Nephron progenitor cell (in vitro differentiated cells): ENCODE measurements at regions not wholly inside any gene's neighbourhood (a gene's known extent, or its start where the extent isn't known, plus 50 kb on each side); places are given as distances from the start of the nearest gene placed in this dataset.

Experiments used
- DNase-seq: peaks from one replicate; pipeline ENCODE4 v3.0.0; 2021
- H3K27ac Mint-ChIP-seq: 2 replicates; pipeline ENCODE4 v1.8.0; 2021; ENCODE audit warnings: mild to moderate bottlenecking, moderate library complexity, mixed read lengths
- H3K27me3 Mint-ChIP-seq: 2 replicates; pipeline ENCODE4 v1.8.0; 2021; ENCODE audit warnings: mild to moderate bottlenecking, low read depth, mixed read lengths; ENCODE audit not compliant: poor library complexity
- H3K36me3 Mint-ChIP-seq: 2 replicates; pipeline ENCODE4 v1.8.0; 2021; ENCODE audit warnings: low read depth, mixed read lengths
- H3K4me1 Mint-ChIP-seq: 2 replicates; pipeline ENCODE4 v1.8.0; 2021; ENCODE audit warnings: mixed read lengths
- H3K4me3 Mint-ChIP-seq: 2 replicates; pipeline ENCODE4 v1.8.0; 2021; ENCODE audit warnings: mild to moderate bottlenecking, moderate library complexity, mixed read lengths
- H3K9me3 Mint-ChIP-seq: 2 replicates; pipeline ENCODE4 v1.8.0; 2021; ENCODE audit warnings: mild to moderate bottlenecking, moderate library complexity, mixed read lengths
- TF ChIP-seq, protein P1 (sequence below): fragments of 200-600 bp; sonication (generic); IDR thresholded peaks from 2 replicates; pipeline ENCODE4 v1.5.0; 2021; ENCODE audit warnings: antibody characterized with exemption

DNA sequence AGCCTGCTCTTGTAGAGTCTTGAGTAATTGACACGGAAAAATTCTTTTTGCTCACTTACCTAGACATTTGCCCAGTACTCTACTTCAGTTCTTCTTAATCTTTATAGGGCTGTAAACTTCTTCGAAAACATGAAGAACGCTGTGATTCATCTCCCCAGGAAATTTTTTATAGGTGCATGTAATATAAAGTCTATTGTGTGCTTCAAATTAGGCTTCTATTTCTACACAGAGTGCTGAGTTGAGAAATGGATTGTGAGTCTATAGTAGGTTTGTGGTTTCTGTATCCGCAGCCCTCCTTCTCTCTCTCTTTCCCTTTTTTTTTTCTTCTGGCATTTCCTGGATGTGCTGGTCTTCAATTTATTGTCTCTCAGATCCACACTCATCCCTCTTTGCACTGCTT, 183.3 kb upstream of the DCBLD2 start:
- Mint-ChIP-seq H3K27me3 (peaks cover 6% of the 10 kb centered on the region), H3K36me3 (no peaks in the 10 kb centered on the region), H3K27ac (no peak overlapping the region), H3K4me1 (no peaks in the 10 kb centered on the region), H3K9me3 (no peaks in the 10 kb centered on the region), H3K4me3 (no peak overlapping the region)
- no peak for DNase-seq
- TF ChIP-seq, protein P1, sequence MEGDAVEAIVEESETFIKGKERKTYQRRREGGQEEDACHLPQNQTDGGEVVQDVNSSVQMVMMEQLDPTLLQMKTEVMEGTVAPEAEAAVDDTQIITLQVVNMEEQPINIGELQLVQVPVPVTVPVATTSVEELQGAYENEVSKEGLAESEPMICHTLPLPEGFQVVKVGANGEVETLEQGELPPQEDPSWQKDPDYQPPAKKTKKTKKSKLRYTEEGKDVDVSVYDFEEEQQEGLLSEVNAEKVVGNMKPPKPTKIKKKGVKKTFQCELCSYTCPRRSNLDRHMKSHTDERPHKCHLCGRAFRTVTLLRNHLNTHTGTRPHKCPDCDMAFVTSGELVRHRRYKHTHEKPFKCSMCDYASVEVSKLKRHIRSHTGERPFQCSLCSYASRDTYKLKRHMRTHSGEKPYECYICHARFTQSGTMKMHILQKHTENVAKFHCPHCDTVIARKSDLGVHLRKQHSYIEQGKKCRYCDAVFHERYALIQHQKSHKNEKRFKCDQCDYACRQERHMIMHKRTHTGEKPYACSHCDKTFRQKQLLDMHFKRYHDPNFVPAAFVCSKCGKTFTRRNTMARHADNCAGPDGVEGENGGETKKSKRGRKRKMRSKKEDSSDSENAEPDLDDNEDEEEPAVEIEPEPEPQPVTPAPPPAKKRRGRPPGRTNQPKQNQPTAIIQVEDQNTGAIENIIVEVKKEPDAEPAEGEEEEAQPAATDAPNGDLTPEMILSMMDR: no peak

DNA sequence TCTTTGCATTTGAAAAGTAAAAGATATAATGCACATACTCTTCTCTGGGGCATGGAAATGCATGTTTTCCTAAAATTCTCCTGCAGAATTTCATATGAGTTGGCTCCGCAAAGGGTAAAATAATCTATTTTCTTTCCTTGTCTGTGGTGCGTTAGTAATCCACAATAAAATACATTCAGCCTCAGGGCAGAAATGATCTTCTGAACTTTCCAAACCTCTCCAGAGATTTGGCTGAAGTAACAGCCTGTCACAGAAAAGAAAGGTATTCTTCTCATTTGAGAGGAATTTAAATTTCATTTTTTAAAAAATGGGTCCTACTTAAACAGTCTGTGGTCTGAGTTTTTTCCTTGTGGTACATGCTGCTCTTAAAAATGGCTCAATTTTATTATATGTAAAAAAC, 182.7 kb upstream of the DCBLD2 start:
- Mint-ChIP-seq H3K27me3 (peaks cover 5% of the 10 kb centered on the region), H3K36me3 (no peaks in the 10 kb centered on the region), H3K27ac (no peak overlapping the region), H3K4me1 (no peaks in the 10 kb centered on the region), H3K9me3 (no peaks in the 10 kb centered on the region), H3K4me3 (no peak overlapping the region)
- TF ChIP-seq, protein P1: no peak
- DNase-seq: no peak

DNA sequence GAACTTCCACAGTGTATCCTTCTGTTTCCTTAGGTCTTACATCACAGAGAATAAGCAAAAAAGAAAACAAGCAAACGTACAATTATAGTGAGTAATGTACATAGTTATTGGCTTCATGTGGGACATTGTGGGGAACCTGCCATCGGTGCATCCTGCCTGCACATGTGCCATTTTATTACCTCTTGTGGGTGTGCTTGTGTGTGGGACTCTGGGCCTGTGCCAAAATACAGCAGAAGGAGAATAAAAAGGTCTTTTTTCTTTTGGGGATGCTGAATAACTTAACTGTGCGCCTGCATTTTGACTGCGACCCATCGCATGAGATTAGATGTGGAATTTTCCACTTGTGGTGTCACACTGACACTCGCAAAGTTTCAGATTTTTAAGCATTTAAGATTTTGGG, 169.6 kb upstream of the DCBLD2 start:
- peaks cover 13% of the 10 kb centered on the region for H3K27me3 Mint-ChIP-seq
- no peak overlapping the region for H3K4me3 Mint-ChIP-seq
- no peak overlapping the region for H3K27ac Mint-ChIP-seq
- TF ChIP-seq, protein P1: no peak
- no peak for DNase-seq
- H3K4me1 Mint-ChIP-seq: no peaks in the 10 kb centered on the region
- peaks cover 10% of the 10 kb centered on the region for H3K9me3 Mint-ChIP-seq
- H3K36me3 Mint-ChIP-seq: no peaks in the 10 kb centered on the region

DNA sequence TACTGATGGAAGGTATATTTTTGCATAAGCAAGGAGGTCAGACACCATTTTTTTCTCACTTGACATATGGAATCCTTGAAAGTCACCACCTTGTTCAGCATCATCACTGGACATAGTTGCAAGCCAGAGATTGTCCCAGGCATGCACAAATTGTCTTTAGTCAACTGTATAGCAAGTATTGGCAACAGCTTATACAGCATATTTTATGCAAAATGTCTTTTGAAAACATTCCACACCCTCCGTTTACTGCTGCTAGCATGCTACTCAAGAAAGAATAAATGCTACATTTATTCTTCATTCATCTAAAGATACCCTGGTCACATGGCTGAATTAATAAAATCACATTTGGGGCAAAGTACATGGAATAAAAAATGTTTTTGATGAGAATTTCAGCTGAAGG, 168.5 kb upstream of the DCBLD2 start:
- TF ChIP-seq, protein P1: no peak

DNA sequence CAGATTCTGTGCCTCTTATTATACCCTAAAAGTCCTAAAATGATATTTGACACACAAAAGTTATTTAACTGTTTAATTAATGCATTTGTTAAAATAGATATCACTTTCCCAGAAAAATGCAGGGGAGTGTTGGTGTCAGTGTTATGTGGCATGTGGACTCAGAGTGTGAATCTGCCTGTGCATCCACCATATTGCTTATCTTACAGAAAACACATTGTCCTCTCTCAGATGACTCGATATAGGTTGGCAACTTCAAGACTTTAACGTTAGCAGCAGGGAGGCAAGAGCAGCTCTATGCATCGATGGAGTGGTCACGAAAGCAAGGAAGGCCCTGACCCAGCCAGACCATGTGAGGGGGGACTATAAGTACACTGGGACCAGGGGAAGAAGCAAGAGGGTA, 165.4 kb upstream of the DCBLD2 start:
- DNase-seq: no peak
- peaks cover 15% of the 10 kb centered on the region for H3K27me3 Mint-ChIP-seq
- H3K4me1 Mint-ChIP-seq: no peaks in the 10 kb centered on the region
- H3K4me3 Mint-ChIP-seq: no peak overlapping the region
- TF ChIP-seq, protein P1: no peak
- peaks cover 15% of the 10 kb centered on the region for H3K9me3 Mint-ChIP-seq
- no peak overlapping the region for H3K27ac Mint-ChIP-seq
- no peaks in the 10 kb centered on the region for H3K36me3 Mint-ChIP-seq

More for the DNA sequence above, 168.5 kb upstream of the DCBLD2 start:
- H3K4me1 Mint-ChIP-seq: no peaks in the 10 kb centered on the region
- no peak for DNase-seq
- H3K27me3 Mint-ChIP-seq: peaks cover 17% of the 10 kb centered on the region
- no peaks in the 10 kb centered on the region for H3K36me3 Mint-ChIP-seq
- peaks cover 8% of the 10 kb centered on the region for H3K9me3 Mint-ChIP-seq
- H3K27ac Mint-ChIP-seq: no peak overlapping the region
- no peak overlapping the region for H3K4me3 Mint-ChIP-seq

DNA sequence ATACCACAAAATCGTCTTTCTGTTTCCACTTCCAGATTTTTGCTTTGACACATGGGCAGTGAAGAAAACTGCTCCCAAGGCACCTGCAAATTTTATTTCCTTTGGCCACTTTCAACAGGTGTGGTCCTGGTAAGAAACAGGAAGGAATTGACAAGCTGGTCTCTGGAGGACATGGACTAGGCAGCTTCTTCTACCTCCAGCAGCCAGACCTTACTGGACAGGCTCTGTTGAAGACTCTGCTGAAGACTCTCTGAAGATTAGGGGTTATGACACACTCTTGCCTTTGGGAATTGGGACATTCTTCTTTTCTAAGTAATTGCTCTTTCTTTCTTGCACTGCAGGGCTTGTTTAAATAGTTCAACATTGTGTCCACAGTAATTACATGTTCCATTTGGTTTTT, 147.7 kb upstream of the DCBLD2 start:
- H3K4me1 Mint-ChIP-seq: no peaks in the 10 kb centered on the region
- no peak overlapping the region for H3K4me3 Mint-ChIP-seq
- TF ChIP-seq, protein P1: no peak
- H3K9me3 Mint-ChIP-seq: no peaks in the 10 kb centered on the region
- no peak overlapping the region for H3K27ac Mint-ChIP-seq
- H3K27me3 Mint-ChIP-seq: peaks cover 14% of the 10 kb centered on the region
- DNase-seq: no peak
- no peaks in the 10 kb centered on the region for H3K36me3 Mint-ChIP-seq
